Activated CD4-positive, alpha-beta T cell treated with anti-CD3 and anti-CD28 coated beads for 36 hours (primary cell): ENCODE measurements at regions not wholly inside any gene's neighbourhood (a gene's known extent, or its start where the extent isn't known, plus 50 kb on each side); places are given as distances from the start of the nearest gene placed in this dataset.
"Not testable (repeated sequence)": the region's sequence is repeated elsewhere in the genome, so short reads cannot be mapped to it uniquely, and the experiment has no call there.

ENCODE experiments used
- ATAC-seq: fragments of 200-7000 bp; cut with Tn5 transposase; one replicate; pipeline ENCODE4 v1.10.0; 2021; ENCODE audit warnings: mild to moderate bottlenecking, moderate library complexity
- CTCF ChIA-PET: fragments of 350-600 bp; sonication (Branson Sonifier 250); formaldehyde crosslinking; loops from one replicate; lab custom pipeline; 2021; ENCODE audit warnings: antibody characterized with exemption; lab: Charles Lee
- POLR2A ChIA-PET: fragments of 350-600 bp; sonication (Branson Sonifier 250); formaldehyde crosslinking; loops from one replicate; lab custom pipeline; 2021; ENCODE audit warnings: antibody characterized with exemption, inconsistent platforms; lab: Charles Lee
- DNase-seq: peaks from one replicate; pipeline ENCODE4 v3.0.0-alpha.2; 2020
- H3K27ac Mint-ChIP-seq: one replicate; pipeline ENCODE4 v1.8.0; 2021; ENCODE audit warnings: mixed read lengths
- H3K27me3 Mint-ChIP-seq: one replicate; pipeline ENCODE4 v1.8.0; 2021; ENCODE audit warnings: mixed read lengths
- H3K36me3 Mint-ChIP-seq: one replicate; pipeline ENCODE4 v1.8.0; 2021; ENCODE audit warnings: low read depth, mixed read lengths
- H3K4me1 Mint-ChIP-seq: one replicate; pipeline ENCODE4 v1.8.0; 2021; ENCODE audit warnings: mixed read lengths
- H3K4me3 Mint-ChIP-seq: one replicate; pipeline ENCODE4 v1.8.0; 2021; ENCODE audit warnings: mild to moderate bottlenecking, moderate library complexity, mixed read lengths
- H3K9me3 Mint-ChIP-seq: one replicate; pipeline ENCODE4 v1.8.0; 2021; ENCODE audit warnings: low read depth, mixed read lengths
- intact Hi-C, 2 experiments: fragments of 100-400 bp; cut with DNase I in 1 of 2; cut with micrococcal nuclease in 1 of 2; formaldehyde crosslinking; loops; one replicate each; pipeline versions ENCODE4 v1.14.2 to v1.15.1; 2022 to 2024; cut with DNase I, micrococcal nuclease

- ChIA-PET CTCF (interaction anchor here (0.6 to 2.2 kb wide), 6 partner anchors 10 to 543 kb away, joined by 3 to 6 read pairs (median 3); no protein-coding TSS in a partner anchor), POLR2A (no interaction called here)
- ATAC-seq, result peak; percentile 71
- no peak for DNase-seq
- H3K27ac Mint-ChIP-seq, result no peak overlapping the region
- H3K4me3 Mint-ChIP-seq, result no peak overlapping the region
- H3K27me3 Mint-ChIP-seq, result no peaks in the 10 kb centered on the region
- H3K9me3 Mint-ChIP-seq, result no peaks in the 10 kb centered on the region
- intact Hi-C loops, result loop anchor here in 1 of 2 experiments (5.0 kb wide), 1 partner anchor 116 kb away; no protein-coding TSS in a partner anchor
- H3K36me3 Mint-ChIP-seq, result no peaks in the 10 kb centered on the region
- H3K4me1 Mint-ChIP-seq, result peaks cover 7% of the 10 kb centered on the region
These were observed 50.1 kb upstream of the N4BP3 start for GRCh38 chr5:178063277-178063676.

GRCh38 chr5:178058321-178059012 is 54.9 kb upstream of the N4BP3 start:
- DNase-seq (no peak), ATAC-seq (no peak)
- intact Hi-C loops, result no loop called here
- Mint-ChIP-seq H3K36me3 (no peaks in the 10 kb centered on the region), H3K27ac (no peak overlapping the region), H3K27me3 (no peaks in the 10 kb centered on the region), H3K9me3 (no peaks in the 10 kb centered on the region), H3K4me3 (no peak overlapping the region), H3K4me1 (peaks cover 4% of the 10 kb centered on the region)
- POLR2A ChIA-PET, result no interaction called here
- CTCF ChIA-PET, result interaction anchor here (0.6 kb wide), 2 partner anchors 48 to 119 kb away, joined by 3 to 4 read pairs; no protein-coding TSS in a partner anchor

- CTCF ChIA-PET, result interaction anchor here (0.6 kb wide), 1 partner anchor 48 kb away, joined by 4 read pairs; no protein-coding TSS in a partner anchor
- Mint-ChIP-seq H3K9me3 (no peaks in the 10 kb centered on the region), H3K36me3 (no peaks in the 10 kb centered on the region), H3K4me3 (no peak overlapping the region), H3K4me1 (peaks cover 4% of the 10 kb centered on the region), H3K27me3 (no peaks in the 10 kb centered on the region), H3K27ac (no peak overlapping the region)
- POLR2A ChIA-PET, result no interaction called here
- intact Hi-C loops, result no loop called here
- no peak for ATAC-seq
- DNase-seq, result no peak
These were observed 55.5 kb upstream of the N4BP3 start for GRCh38 chr5:178057839-178058238.

GRCh38 chr5:178056935-178057334 is 56.4 kb upstream of the N4BP3 start:
- ATAC-seq (no peak), DNase-seq (no peak)
- no peaks in the 10 kb centered on the region for H3K36me3 Mint-ChIP-seq
- H3K4me3 Mint-ChIP-seq, result no peak overlapping the region
- no peaks in the 10 kb centered on the region for H3K27me3 Mint-ChIP-seq
- POLR2A ChIA-PET, result no interaction called here
- H3K27ac Mint-ChIP-seq, result no peak overlapping the region
- H3K4me1 Mint-ChIP-seq, result no peaks in the 10 kb centered on the region
- CTCF ChIA-PET, result no interaction called here
- intact Hi-C loops, result no loop called here
- no peaks in the 10 kb centered on the region for H3K9me3 Mint-ChIP-seq

- POLR2A ChIA-PET, H3K27me3 Mint-ChIP-seq, H3K4me1 Mint-ChIP-seq, DNase-seq, H3K4me3 Mint-ChIP-seq, CTCF ChIA-PET, H3K36me3 Mint-ChIP-seq, H3K9me3 Mint-ChIP-seq, intact Hi-C loops, H3K27ac Mint-ChIP-seq, ATAC-seq: not testable (repeated sequence)
These were observed 57.8 kb upstream of the N4BP3 start for GRCh38 chr5:178055536-178055935.

GRCh38 chr5:178052062-178052461 is 56.0 kb upstream of the PROP1 start:
- ATAC-seq, H3K27ac Mint-ChIP-seq, POLR2A ChIA-PET, CTCF ChIA-PET, H3K9me3 Mint-ChIP-seq, intact Hi-C loops, H3K4me3 Mint-ChIP-seq, H3K27me3 Mint-ChIP-seq, H3K4me1 Mint-ChIP-seq, DNase-seq, H3K36me3 Mint-ChIP-seq: not testable (repeated sequence)

- H3K27me3 Mint-ChIP-seq, DNase-seq, H3K4me1 Mint-ChIP-seq, intact Hi-C loops, H3K36me3 Mint-ChIP-seq, H3K9me3 Mint-ChIP-seq, CTCF ChIA-PET, H3K4me3 Mint-ChIP-seq, ATAC-seq, POLR2A ChIA-PET, H3K27ac Mint-ChIP-seq: not testable (repeated sequence)
These were observed 54.8 kb upstream of the PROP1 start for GRCh38 chr5:178050873-178051272.

GRCh38 chr5:178047943-178048342 is 51.9 kb upstream of the PROP1 start:
- ATAC-seq, H3K9me3 Mint-ChIP-seq, H3K27me3 Mint-ChIP-seq, H3K4me1 Mint-ChIP-seq, H3K4me3 Mint-ChIP-seq, DNase-seq, H3K27ac Mint-ChIP-seq, POLR2A ChIA-PET, intact Hi-C loops, CTCF ChIA-PET, H3K36me3 Mint-ChIP-seq: not testable (repeated sequence)

- H3K4me1 Mint-ChIP-seq, CTCF ChIA-PET, intact Hi-C loops, POLR2A ChIA-PET, H3K36me3 Mint-ChIP-seq, H3K9me3 Mint-ChIP-seq, ATAC-seq, DNase-seq, H3K27me3 Mint-ChIP-seq, H3K4me3 Mint-ChIP-seq, H3K27ac Mint-ChIP-seq: not testable (repeated sequence)
These were observed 50.8 kb upstream of the PROP1 start for GRCh38 chr5:178046757-178047399.

- H3K36me3 Mint-ChIP-seq, POLR2A ChIA-PET, H3K27ac Mint-ChIP-seq, CTCF ChIA-PET, H3K4me3 Mint-ChIP-seq, DNase-seq, ATAC-seq, intact Hi-C loops, H3K4me1 Mint-ChIP-seq, H3K9me3 Mint-ChIP-seq, H3K27me3 Mint-ChIP-seq: not testable (repeated sequence)
These were observed 49.9 kb upstream of the PROP1 start for GRCh38 chr5:178045963-178046362.
